ENCODE measurements at regions not wholly inside any gene's neighbourhood (a gene's known extent, or its start where the extent isn't known, plus 50 kb on each side); places are given as distances from the start of the nearest gene placed in this dataset.

DNA sequence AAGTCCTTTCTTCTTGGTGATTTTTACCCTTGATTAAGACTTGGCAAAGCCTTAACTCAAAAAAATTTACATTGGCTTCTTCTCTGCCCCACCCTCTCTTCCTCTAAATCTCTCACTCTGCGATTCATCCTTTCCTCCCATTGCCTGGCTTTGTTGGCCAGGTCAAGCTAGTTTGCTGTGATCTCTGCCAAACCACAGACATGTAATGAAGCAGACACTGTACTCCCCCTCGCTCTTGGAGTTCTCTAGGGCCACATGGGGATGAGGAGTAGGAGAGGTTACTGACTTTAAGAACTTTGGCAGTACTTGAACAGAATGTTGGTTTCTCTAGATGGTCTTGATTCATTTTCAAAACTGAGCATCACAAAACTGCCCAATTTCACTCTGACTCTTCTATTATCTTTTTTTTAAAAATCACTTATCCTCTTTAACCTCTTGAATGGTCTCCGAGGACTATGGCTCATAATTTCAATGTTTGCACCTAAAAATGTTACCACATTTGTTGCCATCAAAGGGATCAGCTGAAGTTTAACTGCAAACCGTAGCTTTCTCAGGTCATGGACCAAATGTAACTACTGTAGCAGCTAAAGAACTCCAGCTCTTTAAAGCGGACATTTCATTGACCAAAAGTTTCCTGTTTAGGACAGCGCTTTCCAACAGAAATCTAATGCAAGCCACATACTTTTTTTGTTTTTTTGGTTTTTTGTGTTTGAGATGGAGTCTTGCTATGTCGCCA, 62.7 kb upstream of the IPO9 start:
- in situ Hi-C loops (cut with HindIII; ENCODE audit: low pct_unique_long_range_greater_than_20kb, low sequenced_read_pairs) (no loop called here), intact Hi-C loops (cut with micrococcal nuclease; ENCODE audit: unreplicated experiment) (no loop called here)
- H3K36me3 ChIP-seq (ENCODE audit: control insufficient read depth, insufficient read depth, low read length), result no peaks in the 10 kb centered on the region
- 0 out of 2 replicates have a peak, but pooled peaks have one; percentile 62 for ATAC-seq
- ChIA-PET CTCF (interaction anchor here (0.6 kb wide), 1 partner anchor 47 kb away, joined by 4 read pairs; no protein-coding TSS in a partner anchor), POLR2A (interaction anchor here (0.6 to 0.7 kb wide), 2 partner anchors 88 to 534 kb away, joined by 3 read pairs; no protein-coding TSS in a partner anchor)
- H3K27me3 ChIP-seq (ENCODE audit: control insufficient read depth, insufficient read depth, low read length), result no peaks in the 10 kb centered on the region
- 0 out of 2 replicates have a peak, but pooled peaks cover 2% of the 10 kb centered on the region for H3K9me3 ChIP-seq (ENCODE audit: control insufficient read depth, insufficient read depth, low read depth, low read length)
- no TSS peak for BruUV-seq (replicated peaks)
- TF ChIP-seq POLR2AphosphoS5 (IDR thresholded peaks at IDR 0.05; ENCODE audit: low read depth, low read length) (no peak), TCF7L2 (IDR thresholded peaks at IDR 0.05; ENCODE audit: low read depth, low read length) (no peak), SIN3A (IDR thresholded peaks at IDR 0.05; ENCODE audit: borderline replicate concordance, insufficient read depth, low read depth, low read length) (no peak)
- TF ChIP-seq, protein P1, sequence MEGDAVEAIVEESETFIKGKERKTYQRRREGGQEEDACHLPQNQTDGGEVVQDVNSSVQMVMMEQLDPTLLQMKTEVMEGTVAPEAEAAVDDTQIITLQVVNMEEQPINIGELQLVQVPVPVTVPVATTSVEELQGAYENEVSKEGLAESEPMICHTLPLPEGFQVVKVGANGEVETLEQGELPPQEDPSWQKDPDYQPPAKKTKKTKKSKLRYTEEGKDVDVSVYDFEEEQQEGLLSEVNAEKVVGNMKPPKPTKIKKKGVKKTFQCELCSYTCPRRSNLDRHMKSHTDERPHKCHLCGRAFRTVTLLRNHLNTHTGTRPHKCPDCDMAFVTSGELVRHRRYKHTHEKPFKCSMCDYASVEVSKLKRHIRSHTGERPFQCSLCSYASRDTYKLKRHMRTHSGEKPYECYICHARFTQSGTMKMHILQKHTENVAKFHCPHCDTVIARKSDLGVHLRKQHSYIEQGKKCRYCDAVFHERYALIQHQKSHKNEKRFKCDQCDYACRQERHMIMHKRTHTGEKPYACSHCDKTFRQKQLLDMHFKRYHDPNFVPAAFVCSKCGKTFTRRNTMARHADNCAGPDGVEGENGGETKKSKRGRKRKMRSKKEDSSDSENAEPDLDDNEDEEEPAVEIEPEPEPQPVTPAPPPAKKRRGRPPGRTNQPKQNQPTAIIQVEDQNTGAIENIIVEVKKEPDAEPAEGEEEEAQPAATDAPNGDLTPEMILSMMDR (IDR thresholded peaks at IDR 0.05), result no peak
- TF ChIP-seq, protein P2, sequence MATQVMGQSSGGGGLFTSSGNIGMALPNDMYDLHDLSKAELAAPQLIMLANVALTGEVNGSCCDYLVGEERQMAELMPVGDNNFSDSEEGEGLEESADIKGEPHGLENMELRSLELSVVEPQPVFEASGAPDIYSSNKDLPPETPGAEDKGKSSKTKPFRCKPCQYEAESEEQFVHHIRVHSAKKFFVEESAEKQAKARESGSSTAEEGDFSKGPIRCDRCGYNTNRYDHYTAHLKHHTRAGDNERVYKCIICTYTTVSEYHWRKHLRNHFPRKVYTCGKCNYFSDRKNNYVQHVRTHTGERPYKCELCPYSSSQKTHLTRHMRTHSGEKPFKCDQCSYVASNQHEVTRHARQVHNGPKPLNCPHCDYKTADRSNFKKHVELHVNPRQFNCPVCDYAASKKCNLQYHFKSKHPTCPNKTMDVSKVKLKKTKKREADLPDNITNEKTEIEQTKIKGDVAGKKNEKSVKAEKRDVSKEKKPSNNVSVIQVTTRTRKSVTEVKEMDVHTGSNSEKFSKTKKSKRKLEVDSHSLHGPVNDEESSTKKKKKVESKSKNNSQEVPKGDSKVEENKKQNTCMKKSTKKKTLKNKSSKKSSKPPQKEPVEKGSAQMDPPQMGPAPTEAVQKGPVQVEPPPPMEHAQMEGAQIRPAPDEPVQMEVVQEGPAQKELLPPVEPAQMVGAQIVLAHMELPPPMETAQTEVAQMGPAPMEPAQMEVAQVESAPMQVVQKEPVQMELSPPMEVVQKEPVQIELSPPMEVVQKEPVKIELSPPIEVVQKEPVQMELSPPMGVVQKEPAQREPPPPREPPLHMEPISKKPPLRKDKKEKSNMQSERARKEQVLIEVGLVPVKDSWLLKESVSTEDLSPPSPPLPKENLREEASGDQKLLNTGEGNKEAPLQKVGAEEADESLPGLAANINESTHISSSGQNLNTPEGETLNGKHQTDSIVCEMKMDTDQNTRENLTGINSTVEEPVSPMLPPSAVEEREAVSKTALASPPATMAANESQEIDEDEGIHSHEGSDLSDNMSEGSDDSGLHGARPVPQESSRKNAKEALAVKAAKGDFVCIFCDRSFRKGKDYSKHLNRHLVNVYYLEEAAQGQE (IDR thresholded peaks at IDR 0.05; ENCODE audit: insufficient read depth in 1 of 2, low read depth in 2 of 2, low read length in 1 of 2), result no peak
- no peak overlapping the region for H3K4me3 ChIP-seq (ENCODE audit: low read depth in 2 of 2, low read length in 2 of 2)
- no peak overlapping the region for H3K27ac ChIP-seq (ENCODE audit: low read length)
- DNase-seq (ENCODE audit: low read depth, low spot score), result no peak
- no peaks in the 10 kb centered on the region for H3K4me1 ChIP-seq (ENCODE audit: control insufficient read depth, insufficient read depth, low read length)

DNA sequence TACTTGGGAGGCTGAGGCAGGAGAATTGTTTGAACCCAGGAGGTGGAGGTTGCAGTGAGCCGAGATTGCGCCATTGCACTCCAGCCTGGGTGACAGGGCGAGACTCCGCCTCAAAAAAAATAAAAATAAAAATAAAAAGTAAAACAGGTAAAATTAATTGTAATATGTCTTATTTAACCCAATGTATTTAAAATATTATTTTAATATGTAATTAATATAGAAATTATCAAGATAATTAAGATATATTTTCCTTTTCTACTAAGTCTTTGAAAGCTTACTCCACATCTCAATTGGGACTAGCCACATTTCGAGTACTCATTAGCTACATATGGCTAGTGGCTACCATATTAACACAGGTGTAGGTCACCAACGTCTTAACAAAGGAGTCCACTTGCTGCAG, 61.6 kb upstream of the IPO9 start:
- DNase-seq (ENCODE audit: low read depth, low spot score) (no peak), ATAC-seq (no peak)
- intact Hi-C loops (cut with micrococcal nuclease; ENCODE audit: unreplicated experiment) (no loop called here), in situ Hi-C loops (cut with HindIII; ENCODE audit: low pct_unique_long_range_greater_than_20kb, low sequenced_read_pairs) (no loop called here)
- ChIA-PET POLR2A (no interaction called here), CTCF (interaction anchor here (0.7 kb wide), 2 partner anchors 32 to 58 kb away, joined by 3 read pairs; no protein-coding TSS in a partner anchor)
- H3K4me3 ChIP-seq (ENCODE audit: low read depth in 2 of 2, low read length in 2 of 2), result no peak overlapping the region
- no peak overlapping the region for H3K27ac ChIP-seq (ENCODE audit: low read length)
- no peaks in the 10 kb centered on the region for H3K4me1 ChIP-seq (ENCODE audit: control insufficient read depth, insufficient read depth, low read length)
- no peaks in the 10 kb centered on the region for H3K27me3 ChIP-seq (ENCODE audit: control insufficient read depth, insufficient read depth, low read length)
- H3K36me3 ChIP-seq (ENCODE audit: control insufficient read depth, insufficient read depth, low read length), result no peaks in the 10 kb centered on the region
- BruUV-seq (replicated peaks), result no TSS peak
- TF ChIP-seq, protein P1 (IDR thresholded peaks at IDR 0.05), result no peak
- H3K9me3 ChIP-seq (ENCODE audit: control insufficient read depth, insufficient read depth, low read depth, low read length), result peaks cover 9% of the 10 kb centered on the region; the same call in 1 of the 2 replicates
